HG03354 (cell line): ENCODE measurements at regions not wholly inside any gene's neighbourhood (a gene's known extent, or its start where the extent isn't known, plus 50 kb on each side); places are given as distances from the start of the nearest gene placed in this dataset.
"Not testable (repeated sequence)": the region's sequence is repeated elsewhere in the genome, so short reads cannot be mapped to it uniquely, and the experiment has no call there.

Experiments
- ATAC-seq: cut with Tn5 transposase; IDR thresholded peaks from one replicate; pipeline ENCODE4 v1.9.1; 2021; ENCODE audit warnings: mild to moderate bottlenecking; ENCODE audit not compliant: unreplicated experiment, poor library complexity, severe bottlenecking

DNA sequence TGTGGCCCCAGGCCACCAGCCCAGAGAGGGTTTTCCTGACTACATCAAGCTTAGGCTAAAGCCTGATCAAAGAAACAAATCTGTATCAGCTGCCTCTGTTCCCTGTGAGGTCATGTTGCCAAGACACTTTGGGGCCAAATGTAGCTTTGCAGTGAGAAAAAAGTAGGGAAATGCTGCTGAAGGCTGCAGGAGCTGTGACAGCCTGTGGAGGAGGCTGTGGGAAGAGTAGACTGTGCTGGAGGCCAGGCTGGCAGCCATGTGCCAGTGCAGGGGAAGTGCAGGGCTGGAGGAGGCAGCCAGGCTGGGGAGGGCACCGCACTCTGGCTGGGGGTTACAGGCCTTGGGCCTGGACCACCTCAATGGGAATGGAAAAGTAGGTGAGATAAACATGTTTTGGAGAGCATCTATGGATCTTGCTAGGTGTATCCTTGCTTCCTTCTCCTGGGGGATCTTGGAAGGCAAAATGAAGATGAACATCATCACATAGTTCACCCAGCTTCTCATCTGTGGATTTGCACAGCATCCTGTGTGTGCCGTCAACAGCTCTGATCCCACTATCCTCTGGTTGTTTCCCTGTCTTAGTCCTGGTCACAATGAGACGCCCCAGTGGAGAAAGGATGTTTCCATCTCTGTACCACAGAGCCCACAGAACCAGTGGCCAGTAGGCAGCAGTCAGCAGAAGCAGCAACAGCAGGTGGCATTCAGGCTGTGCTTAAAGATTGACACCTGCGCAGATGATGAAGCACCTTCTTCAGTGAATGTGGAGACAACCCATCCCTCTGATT is 103.8 kb upstream of the COPS8 start:
- ATAC-seq, result no peak

DNA sequence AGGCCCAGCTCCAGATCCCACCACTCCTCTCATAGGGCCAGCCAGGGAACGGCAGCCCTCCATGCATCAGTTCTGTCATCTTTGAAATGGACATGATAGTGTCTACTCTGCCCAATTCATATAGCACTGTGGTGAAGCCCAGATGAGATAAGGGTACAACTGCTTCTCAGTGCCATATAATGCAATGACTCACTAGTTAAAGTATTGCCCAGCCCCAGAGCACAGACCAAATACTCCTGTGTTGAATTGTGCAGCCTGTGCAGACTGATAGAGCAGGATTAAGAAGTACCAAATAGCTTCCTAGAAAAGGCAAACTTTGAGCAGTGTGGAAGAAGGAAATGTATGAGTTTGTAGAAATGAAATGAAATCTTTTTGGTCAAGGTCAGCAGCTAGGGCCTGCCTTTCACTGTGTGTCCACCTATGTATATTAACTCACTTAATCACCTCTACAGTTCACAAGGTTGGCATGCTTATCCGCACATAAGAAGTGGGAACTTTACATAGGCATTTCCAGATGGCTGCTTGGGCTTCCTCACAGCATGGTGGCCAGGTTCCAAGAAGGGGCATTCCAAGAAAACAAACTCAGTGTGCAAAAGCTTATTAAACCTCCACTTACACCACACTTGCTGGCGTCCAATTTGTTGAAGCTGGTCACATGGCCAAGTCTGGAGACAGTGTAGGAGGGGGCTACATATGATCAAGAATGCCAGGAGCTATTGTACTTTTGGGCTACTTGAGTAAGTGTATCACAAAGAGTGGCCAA is 102.8 kb upstream of the COPS8 start:
- ATAC-seq, result no peak

DNA sequence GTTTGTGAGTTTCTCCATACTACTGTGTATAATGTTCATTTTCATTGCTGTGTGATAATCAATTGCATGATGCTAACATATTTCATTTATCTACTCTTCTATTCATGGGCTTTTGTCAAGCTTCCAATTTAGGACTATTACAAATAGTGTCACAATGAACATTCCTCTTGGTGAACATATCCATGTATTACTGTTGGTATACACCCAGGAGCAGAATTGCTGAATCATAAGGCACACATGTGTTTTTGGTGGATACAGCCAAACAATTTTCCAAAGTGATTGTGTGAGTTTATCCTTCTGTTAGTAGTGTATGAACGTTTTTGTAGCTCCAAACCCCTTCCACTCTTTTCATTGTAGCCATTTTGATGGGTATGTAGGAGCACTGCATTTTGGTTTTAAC is 101.6 kb upstream of the COPS8 start:
- ATAC-seq, result no peak

DNA sequence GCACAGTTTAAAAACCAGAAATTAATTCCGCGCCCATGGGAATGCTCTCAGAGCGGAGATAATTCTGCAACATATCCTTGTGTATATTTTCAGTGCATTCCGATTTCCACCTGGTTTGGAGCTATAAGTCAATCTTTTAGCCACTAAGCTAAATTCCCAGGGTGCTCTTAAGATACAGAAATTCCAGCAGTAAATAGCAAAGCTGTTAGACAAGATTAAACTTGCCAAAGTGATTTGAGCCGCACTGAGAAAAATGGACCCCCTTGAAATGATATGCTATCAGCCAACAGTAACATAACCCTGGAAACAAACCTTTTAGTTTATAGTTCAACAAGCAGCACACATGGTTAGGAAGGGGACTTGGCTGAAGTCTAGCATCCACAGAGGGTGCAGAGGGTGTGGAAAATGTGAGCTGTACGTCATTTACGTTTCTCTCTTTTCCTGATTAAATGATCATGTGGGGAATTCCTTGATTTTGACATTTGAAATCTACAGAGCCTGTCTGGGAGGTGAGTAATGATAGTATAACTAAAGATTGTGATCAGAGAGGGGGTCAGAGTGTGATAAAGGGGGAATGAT is 99.8 kb upstream of the COPS8 start:
- ATAC-seq, result no peak

DNA sequence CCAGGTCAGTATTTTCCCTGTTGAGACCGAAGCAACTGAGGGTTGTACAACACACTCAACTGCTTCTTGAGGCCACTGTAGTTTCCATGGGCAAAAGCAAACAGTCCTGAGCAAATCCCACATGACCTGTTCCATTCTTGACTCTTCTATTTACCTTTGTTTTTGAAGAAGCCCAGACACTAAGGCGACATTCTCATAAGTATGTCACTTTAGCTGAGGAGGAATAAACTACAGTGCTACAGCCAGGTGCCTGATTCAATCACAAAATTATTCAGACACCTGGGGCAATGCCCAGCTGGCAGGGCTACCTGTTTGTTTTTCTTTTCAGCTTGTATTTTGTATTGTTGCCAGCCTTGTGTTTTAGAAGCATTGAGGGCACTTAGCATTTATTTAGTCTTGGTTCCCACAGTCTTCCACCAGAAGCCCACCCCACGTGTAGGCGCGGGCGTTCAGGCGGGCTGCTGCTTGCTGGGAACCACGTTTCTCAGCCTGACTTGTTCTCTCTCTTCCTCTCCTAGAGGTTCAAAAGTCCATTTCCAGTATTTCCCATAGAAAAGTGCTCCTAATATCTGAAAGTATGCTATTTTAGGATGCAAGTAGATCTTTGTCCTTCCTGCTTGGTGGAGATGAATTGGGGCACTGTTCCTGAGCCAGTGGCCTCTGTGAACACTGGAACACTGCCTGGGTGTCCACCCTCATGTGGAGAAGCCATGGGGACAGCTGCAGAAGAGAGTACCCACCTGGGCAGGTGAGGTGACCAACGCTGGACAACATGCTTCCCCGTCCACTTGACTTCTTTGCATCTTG is 99.0 kb upstream of the COPS8 start:
- no peak for ATAC-seq

DNA sequence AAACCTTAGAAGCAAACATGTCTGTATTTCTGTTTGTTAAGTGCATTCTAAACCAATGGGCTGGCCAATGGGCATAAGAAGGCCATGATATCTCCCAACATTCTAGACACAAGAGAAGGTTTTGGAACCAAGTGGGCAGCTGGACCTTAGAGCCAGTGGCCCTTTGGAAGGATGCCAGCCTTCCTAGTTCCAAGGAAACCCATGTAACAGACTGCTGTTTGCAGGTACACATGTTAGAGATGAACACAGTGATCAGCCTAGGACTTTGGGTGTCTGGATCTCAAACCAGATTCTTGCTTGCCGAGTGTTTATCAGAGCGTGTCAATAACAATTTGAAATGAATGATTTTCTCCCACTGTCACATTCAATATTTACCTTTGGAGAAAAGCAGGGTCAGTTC is 97.5 kb upstream of the COPS8 start:
- no peak for ATAC-seq

DNA sequence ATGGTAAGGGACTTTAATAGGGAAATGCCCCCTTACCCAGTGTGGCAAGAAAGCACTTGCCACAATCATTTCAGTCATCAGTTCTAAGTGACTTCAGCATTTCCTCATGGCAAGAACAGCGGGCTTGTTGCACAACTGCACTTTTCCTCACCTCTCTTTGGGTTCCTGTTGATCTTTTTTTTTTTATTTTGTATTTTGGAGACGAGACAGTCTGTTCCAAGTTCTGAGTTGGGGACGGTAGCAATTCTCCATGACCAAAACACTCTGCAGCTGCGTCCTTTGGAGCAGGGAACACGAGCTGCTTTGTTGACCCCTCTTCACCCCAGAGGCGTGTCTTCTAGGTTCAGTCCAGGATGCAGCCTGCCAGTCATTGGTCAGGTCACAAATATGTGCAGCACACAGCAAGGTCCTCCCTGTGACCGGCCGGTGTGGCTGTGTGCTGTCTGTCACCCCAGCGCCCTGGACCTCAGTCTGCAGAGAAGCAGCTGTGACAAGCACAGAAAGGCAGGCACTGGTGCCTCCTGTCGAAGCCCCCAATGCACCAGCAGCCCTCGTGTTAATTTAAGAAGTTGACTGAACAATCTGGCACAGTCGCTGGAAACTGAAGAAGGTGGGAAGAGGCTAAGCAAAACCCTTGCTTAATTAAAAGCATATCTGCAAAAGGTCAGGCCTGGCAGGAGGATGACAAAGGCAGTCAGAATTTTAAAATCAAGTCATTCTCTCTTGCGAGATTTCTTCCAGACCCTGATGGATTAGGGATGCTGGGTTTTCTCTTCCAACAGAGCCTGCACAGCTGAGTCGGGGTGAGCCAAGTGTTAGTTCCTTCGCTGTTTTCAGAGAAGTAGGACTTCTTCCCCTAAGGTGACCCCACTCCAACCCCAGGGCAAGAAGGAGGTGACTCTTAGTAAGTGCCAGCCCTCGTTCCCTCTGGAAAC is 96.7 kb upstream of the COPS8 start:
- ATAC-seq, result no peak

DNA sequence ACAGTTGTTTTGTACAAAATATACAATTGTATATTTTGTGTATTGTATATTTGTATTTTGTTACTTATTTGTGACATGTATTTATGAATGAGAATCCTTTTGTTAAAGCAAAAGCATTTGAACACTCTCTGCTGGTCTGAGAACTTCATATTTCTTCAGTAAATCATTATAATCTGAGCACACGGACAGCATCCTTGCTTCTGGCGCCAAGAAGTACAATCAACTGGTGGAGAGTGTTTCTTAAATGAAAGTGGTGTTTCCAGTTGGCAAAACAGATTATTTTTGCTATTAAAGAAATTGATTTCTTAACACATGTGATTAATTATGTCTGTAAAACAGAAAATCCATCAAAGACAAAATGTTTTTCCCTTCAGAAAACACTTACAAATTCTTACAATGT is 95.1 kb upstream of the COPS8 start:
- ATAC-seq, result no peak

DNA sequence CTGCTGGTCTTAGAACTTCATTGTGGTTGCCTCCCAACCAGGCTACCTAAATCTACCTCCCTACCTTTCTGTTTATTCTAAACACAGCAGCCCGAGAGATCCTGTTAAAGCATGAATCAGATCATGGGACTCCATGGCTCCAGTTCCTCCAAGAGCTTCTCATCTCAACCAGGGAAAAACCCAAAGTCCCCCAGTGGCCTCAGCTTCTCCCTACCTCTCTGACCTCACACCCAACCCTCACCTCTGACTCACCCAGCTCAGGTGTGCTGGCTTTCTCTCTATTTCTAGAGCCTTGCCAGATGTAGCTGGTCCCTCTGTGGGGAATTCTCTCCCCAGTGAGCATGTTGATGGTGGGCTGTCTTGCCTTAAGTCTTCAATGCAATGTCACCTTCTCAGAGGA is 93.8 kb upstream of the COPS8 start:
- no peak for ATAC-seq

DNA sequence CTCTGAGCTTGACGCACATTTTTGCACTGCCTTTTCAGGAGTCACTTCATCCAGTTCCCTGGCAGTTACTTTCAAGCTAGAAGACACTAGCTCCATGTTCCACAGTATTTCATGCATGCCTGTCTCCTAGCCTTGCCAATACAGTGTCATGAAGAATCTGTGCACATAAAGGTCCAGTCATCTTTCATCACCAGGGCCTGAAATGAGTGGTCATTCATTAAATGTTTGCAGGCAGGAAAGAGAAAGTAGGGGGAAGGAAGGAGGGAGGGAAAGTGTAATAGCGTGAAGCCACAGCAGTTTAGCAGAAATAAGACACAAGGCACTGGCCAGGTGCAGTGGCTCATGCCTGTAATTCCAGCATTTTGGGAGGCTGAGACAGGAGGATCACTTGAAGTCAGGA is 92.4 kb upstream of the COPS8 start:
- no peak for ATAC-seq

DNA sequence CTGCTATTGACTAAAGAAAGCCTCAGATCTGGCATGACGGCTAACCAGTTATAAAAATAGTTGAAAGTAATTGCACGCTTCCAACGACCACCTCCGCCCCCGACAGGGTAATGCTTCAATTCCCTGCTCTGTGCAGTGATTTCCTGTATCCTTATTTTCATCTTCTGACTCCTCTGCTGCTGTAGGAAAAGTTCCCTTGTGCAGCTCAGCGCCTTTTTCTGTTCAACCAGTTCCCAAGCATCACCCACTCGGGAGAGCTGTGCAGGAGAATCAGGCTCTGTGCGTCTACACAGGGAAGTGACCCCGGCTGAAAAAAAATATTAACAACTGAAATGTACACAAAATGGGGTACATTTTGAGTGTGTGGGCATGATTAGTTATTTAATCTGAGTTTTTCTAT is 91.3 kb upstream of the COPS8 start:
- ATAC-seq, result no peak

DNA sequence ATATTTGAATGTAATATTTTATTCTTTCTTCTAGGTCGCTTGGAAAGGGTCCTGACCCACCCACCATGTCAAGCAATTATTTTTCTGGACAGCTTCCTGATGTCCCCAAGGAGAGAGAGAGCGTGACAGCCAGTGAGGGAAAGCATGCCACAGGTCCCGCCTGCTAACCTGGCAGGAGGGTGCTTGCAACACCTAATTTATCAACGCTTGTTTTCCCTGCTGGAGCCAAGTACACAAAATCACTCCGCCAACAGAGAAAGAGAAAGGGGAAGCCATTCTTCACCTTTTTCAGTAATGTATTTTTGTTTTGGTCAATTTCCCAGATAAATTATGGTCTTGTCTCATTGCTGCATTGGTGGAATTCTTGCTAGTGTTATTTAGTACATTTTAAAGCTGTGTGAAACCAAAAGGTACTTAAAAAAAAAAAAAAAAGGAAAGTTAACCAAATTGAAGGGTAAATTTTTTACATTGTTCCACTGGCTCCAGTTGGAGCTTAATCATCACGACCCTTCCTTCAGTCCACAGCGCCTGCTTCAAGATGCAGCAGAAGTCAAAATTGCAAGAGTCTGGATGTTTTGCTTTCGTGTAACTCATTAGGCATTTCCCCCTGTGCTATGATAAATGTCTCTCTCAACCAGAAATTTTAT is 88.5 kb upstream of the COPS8 start:
- no peak for ATAC-seq

DNA sequence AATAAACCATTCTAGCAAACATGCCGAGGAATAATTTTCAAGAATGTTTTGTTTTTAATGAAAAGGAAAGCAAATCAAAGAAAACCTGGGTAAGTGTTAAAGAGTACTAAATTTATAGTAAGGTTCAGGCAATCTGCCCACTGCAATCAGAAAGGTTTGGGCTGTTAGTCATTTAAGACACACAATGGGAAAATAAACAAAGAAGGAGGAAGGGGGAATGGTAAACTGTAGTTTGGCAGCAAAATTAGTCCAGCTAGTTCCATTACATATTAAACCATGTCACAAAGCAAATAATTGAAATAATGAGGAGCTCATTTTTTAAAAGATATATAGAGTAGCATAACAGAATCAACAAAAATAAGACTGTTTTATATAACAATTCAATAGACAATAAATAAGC is 87.5 kb upstream of the COPS8 start:
- ATAC-seq, result no peak

DNA sequence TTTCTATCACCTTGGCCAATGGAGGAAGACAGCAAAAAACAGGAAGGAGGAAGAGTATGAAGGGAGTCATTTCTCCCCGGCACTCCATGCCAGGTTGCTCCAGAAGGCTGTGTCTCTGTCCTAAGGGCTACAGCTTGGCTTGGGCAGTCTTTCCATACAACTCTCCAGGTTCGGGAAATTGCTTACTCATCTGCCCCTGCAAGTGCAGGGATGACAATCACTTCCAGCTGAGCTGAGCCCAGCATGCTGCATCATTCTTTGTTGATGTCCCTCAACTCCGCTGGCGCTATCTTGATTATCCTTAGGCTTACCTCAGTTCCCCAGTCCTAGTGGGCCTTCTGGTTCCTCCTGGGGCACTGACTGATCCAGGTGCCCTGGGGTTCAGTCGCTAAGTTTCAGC is 86.9 kb upstream of the COPS8 start:
- no peak for ATAC-seq

DNA sequence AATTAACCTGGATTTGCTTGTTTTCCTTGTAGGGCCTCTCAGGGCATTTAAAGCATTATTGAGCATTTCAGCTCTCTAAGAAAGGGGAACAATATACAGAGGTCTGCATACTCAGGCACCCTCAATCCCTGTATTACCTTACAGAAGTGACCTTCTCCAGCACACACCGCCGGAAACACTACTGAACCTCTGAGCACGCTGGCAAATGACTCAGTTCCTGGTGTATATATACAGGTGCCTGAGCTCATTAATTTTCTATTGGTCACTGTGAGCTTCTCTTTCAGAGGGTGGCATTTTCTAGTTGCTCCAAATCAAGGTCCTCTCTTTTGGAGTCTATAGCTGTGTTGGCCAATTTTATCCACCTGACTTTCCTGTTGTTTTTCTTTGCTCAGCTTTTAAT is 85.2 kb upstream of the COPS8 start:
- ATAC-seq, result no peak

DNA sequence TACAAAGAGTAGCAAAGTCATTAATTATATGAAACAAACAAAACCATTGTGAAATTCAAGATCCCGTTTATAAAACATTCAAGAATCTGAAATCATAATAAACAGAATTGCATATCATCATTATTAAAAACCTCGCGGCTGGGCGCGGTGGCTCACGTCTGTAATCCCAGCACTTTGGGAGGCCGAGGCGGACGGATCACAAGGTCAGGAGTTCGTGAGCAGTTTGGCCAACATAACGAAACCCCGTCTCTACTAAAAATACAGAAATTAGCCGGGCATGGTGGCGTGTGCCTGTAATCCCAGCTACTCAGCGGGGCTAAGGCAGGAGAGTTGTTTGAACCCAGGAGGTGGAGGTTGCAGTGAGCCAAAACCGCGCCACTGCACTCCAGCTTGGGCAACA is 80.3 kb upstream of the COPS8 start:
- ATAC-seq, result not testable (repeated sequence)

DNA sequence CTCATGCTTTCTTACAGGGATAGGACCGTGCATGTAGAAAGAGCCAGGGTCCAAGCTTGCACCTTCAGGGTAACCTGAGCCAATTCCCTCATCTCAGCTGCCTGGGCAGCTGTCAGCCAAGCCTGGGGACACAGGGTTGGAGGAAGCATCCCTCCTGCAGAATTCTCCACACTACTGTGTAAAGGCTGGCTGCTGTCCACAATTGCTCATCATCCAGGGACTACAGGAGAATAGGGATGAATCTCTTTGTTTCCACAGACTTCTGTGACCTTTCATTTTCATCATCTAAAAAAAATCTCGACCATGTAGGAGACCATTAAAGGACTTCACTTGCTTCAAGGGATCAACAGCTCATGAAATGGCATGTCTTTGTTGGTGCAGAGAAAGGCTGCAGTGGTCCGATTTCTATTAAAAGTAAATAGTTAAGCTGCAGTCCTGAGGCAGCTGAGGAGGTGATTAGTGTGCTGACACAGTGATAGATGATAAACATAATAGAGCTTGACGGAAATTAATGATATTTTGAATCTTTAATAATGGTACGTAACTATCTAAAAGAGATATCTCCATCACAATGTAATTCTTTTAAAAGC is 74.4 kb upstream of the COPS8 start:
- no peak for ATAC-seq

DNA sequence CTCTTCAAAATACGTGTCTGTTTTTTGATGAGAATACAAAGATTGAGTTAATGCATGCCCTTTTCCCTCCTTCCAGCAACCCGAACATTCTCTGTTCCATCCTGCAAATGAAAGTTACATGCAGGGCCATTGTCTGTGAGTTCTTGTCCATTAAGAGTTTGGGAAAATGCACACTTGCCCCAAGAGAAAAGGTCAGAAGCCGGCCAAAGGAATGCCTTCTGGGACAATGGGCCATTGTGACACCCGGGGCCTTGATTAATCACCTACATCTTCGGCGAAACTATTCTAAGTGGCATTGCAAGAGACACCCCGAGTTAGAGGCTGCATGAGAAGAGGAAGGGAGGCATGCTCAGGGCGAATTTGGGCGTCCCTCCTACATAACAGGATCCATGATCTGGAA is 73.7 kb upstream of the COPS8 start:
- ATAC-seq, result no peak
